SK-N-MC (cell line): ENCODE measurements at regions not wholly inside any gene's neighbourhood (a gene's known extent, or its start where the extent isn't known, plus 50 kb on each side); places are given as distances from the start of the nearest gene placed in this dataset.
"Not testable (repeated sequence)": the region's sequence is repeated elsewhere in the genome, so short reads cannot be mapped to it uniquely, and the experiment has no call there.

Source experiments
- EZH2 ChIP-seq: fragments of 200-600 bp; sonication (generic); IDR thresholded peaks from one replicate; pipeline ENCODE4 v1.6.1; 2017; ENCODE audit warnings: antibody characterized with exemption
- POLR2AphosphoS5 ChIP-seq: IDR thresholded peaks from 2 replicates; pipeline ENCODE4 v1.6.1; 2012; ENCODE audit warnings: mild to moderate bottlenecking, low read depth, low read length, borderline replicate concordance

DNA sequence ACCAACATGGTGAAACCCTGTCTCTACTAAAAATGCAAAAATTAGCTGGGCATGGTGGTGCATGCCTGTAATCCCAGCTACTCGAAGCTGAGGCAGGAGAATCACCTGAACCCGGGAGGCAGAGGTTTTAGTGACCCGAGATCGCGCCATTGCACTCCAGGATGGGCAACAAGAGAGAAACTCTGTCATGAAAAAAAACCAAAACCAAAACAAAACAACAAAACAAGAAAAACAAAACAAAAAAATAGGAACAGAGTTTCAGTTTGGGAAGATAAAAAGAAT lies 488.8 kb downstream of the SIPA1L2 start:
- TF ChIP-seq EZH2, POLR2AphosphoS5: not testable (repeated sequence)
